Hepatocyte (in vitro differentiated cells): ENCODE measurements at regions not wholly inside any gene's neighbourhood (a gene's known extent, or its start where the extent isn't known, plus 50 kb on each side); places are given as distances from the start of the nearest gene placed in this dataset.

Source experiments
- DNase-seq: peaks from one replicate; pipeline ENCODE4 v3.0.0-alpha.2; 2016; ENCODE audit warnings: low spot score
- H2AFZ ChIP-seq: fragments of 200-600 bp; sonication (generic); 2 replicates; pipeline ENCODE4 v1.6.0; 2016; ENCODE audit warnings: antibody characterized with exemption, mild to moderate bottlenecking
- H3K27ac ChIP-seq: fragments of 200-600 bp; sonication (generic); 2 replicates; pipeline ENCODE4 v1.5.1; 2016; ENCODE audit warnings: mild to moderate bottlenecking
- H3K27me3 ChIP-seq: fragments of 200-600 bp; sonication (generic); 2 replicates; pipeline ENCODE4 v1.6.1; 2016
- H3K36me3 ChIP-seq: fragments of 200-600 bp; sonication (generic); replicated peaks from 2 replicates; pipeline ENCODE4 v1.5.1; 2016; ENCODE audit warnings: low read depth; ENCODE audit not compliant: insufficient read depth
- H3K4me1 ChIP-seq: fragments of 200-600 bp; sonication (generic); 2 replicates; pipeline ENCODE4 v1.5.1; 2016; ENCODE audit warnings: mild to moderate bottlenecking, moderate library complexity; ENCODE audit not compliant: insufficient read depth
- H3K4me2 ChIP-seq: fragments of 200-600 bp; sonication (generic); 2 replicates; pipeline ENCODE4 v1.6.0; 2016
- H3K4me3 ChIP-seq: fragments of 200-600 bp; sonication (generic); 2 replicates; pipeline ENCODE4 v1.5.1; 2016; ENCODE audit warnings: mild to moderate bottlenecking
- H3K79me2 ChIP-seq: fragments of 200-600 bp; sonication (generic); 2 replicates; pipeline ENCODE4 v1.6.0; 2017; ENCODE audit warnings: mild to moderate bottlenecking
- H3K9me2 ChIP-seq: fragments of 200-600 bp; sonication (generic); replicated peaks from 2 replicates; pipeline ENCODE4 v1.6.0; 2017; ENCODE audit warnings: mild to moderate bottlenecking; ENCODE audit not compliant: insufficient read depth
- H3K9me3 ChIP-seq: fragments of 200-600 bp; sonication (generic); 2 replicates; pipeline ENCODE4 v1.5.1; 2016; ENCODE audit warnings: low read depth, mild to moderate bottlenecking
- H4K20me1 ChIP-seq: fragments of 200-600 bp; sonication (generic); 2 replicates; pipeline ENCODE4 v1.6.0; 2016; ENCODE audit warnings: mild to moderate bottlenecking; ENCODE audit not compliant: insufficient read depth, poor library complexity, severe bottlenecking
- EZH2 ChIP-seq: fragments of 200-600 bp; sonication (generic); IDR thresholded peaks from 2 replicates; pipeline ENCODE4 v1.6.1; 2016; ENCODE audit warnings: antibody characterized with exemption, mild to moderate bottlenecking, borderline replicate concordance
- EZH2phosphoT487 ChIP-seq: fragments of 200-600 bp; sonication (generic); IDR thresholded peaks from one replicate; pipeline ENCODE4 v1.6.1; 2018; ENCODE audit warnings: antibody characterized with exemption, mild to moderate bottlenecking, low read depth, moderate library complexity; ENCODE audit not compliant: unreplicated experiment, severe bottlenecking
- whole genome bisulfite sequencing: methylation state at CpG from one replicate; pipeline ENCODE4 v1.1.6; 2016; ENCODE audit warnings: low lambda C conversion rate; ENCODE audit errors: missing lambda C conversion rate; 5-methylcytosine and 5-hydroxymethylcytosine counted together
- TF ChIP-seq, protein P1 (sequence below): fragments of 200-600 bp; sonication (generic); IDR thresholded peaks from 2 replicates; pipeline ENCODE4 v1.5.1; 2016; ENCODE audit warnings: antibody characterized with exemption, mild to moderate bottlenecking; ENCODE audit not compliant: poor library complexity

- Histone ChIP-seq H3K9me3 (peaks cover 6% of the 10 kb centered on the region), H3K4me2 (no peak overlapping the region), H4K20me1 (no peaks in the 10 kb centered on the region), H3K27me3 (no peaks in the 10 kb centered on the region), H3K4me1 (peaks cover 17% of the 10 kb centered on the region), H3K79me2 (no peaks in the 10 kb centered on the region), H2AFZ (no peak overlapping the region), H3K4me3 (no peak overlapping the region), H3K9me2 (no peaks in the 10 kb centered on the region), H3K27ac (no peak overlapping the region), H3K36me3 (no peaks in the 10 kb centered on the region)
- TF ChIP-seq EZH2phosphoT487, result no peak
- TF ChIP-seq EZH2, result no peak
- TF ChIP-seq, protein P1, sequence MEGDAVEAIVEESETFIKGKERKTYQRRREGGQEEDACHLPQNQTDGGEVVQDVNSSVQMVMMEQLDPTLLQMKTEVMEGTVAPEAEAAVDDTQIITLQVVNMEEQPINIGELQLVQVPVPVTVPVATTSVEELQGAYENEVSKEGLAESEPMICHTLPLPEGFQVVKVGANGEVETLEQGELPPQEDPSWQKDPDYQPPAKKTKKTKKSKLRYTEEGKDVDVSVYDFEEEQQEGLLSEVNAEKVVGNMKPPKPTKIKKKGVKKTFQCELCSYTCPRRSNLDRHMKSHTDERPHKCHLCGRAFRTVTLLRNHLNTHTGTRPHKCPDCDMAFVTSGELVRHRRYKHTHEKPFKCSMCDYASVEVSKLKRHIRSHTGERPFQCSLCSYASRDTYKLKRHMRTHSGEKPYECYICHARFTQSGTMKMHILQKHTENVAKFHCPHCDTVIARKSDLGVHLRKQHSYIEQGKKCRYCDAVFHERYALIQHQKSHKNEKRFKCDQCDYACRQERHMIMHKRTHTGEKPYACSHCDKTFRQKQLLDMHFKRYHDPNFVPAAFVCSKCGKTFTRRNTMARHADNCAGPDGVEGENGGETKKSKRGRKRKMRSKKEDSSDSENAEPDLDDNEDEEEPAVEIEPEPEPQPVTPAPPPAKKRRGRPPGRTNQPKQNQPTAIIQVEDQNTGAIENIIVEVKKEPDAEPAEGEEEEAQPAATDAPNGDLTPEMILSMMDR, result no peak
- 29% methylated on average over 2 of the region's 2 CpGs for WGBS
- no peak for DNase-seq
These were observed 373.9 kb downstream of the AASDHPPT start for GRCh38 chr11:106451228-106451922.

DNA sequence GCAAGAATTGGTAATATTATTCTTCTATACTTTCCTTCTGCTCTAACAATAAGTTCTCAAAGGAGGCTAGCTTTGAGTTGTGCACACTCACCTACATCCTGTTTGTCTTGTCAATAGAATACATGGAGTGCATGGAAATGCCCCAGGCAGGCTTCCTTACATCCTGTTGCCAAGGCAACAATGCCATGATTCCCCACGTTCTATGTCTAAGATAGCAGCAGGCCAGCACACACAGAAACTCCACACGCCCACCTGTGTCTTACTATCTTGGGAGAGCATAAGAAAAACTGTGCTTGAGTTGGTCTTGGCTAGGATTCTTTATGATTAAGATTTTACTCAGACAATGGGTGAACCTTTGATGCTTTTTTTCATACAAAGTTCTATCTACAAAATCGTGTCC, 379.2 kb downstream of the AASDHPPT start:
- TF ChIP-seq EZH2 (no peak), EZH2phosphoT487 (no peak)
- TF ChIP-seq, protein P1, result no peak
- H3K4me1 ChIP-seq, result peaks cover 9% of the 10 kb centered on the region
- no peaks in the 10 kb centered on the region for H3K79me2 ChIP-seq
- H3K9me2 ChIP-seq, result no peaks in the 10 kb centered on the region
- peaks cover 6% of the 10 kb centered on the region for H3K9me3 ChIP-seq
- H3K27me3 ChIP-seq, result no peaks in the 10 kb centered on the region
- DNase-seq, result no peak
- no peak overlapping the region for H3K4me3 ChIP-seq
- H4K20me1 ChIP-seq, result no peaks in the 10 kb centered on the region
- WGBS, result 77% methylated on average over 3 of the region's 3 CpGs
- no peak overlapping the region for H2AFZ ChIP-seq
- peak overlapping the region; percentile 51 for H3K27ac ChIP-seq
- H3K36me3 ChIP-seq, result no peaks in the 10 kb centered on the region
- H3K4me2 ChIP-seq, result no peak overlapping the region

- WGBS, result 39% methylated on average over 1 of the region's 1 CpG
- Histone ChIP-seq H4K20me1 (no peaks in the 10 kb centered on the region), H3K27ac (peak overlapping the region; percentile 69)
These were observed 380.3 kb downstream of the AASDHPPT start for GRCh38 chr11:106457727-106458126.

More at GRCh38 chr11:106457727-106458126, 380.3 kb downstream of the AASDHPPT start:
- H3K36me3 ChIP-seq, result no peaks in the 10 kb centered on the region
- no peak overlapping the region for H3K4me3 ChIP-seq
- no peak overlapping the region for H2AFZ ChIP-seq
- H3K4me1 ChIP-seq, result peaks cover 19% of the 10 kb centered on the region
- TF ChIP-seq, protein P1, result no peak
- TF ChIP-seq EZH2 (no peak), EZH2phosphoT487 (no peak)
- H3K4me2 ChIP-seq, result no peak overlapping the region
- no peaks in the 10 kb centered on the region for H3K9me2 ChIP-seq
- DNase-seq, result no peak
- H3K9me3 ChIP-seq, result peaks cover 6% of the 10 kb centered on the region
- H3K27me3 ChIP-seq, result no peaks in the 10 kb centered on the region
- no peaks in the 10 kb centered on the region for H3K79me2 ChIP-seq
